Astrocyte of the spinal cord (primary cell): ENCODE measurements at regions not wholly inside any gene's neighbourhood (a gene's known extent, or its start where the extent isn't known, plus 50 kb on each side); places are given as distances from the start of the nearest gene placed in this dataset.

Source experiments
- DNase-seq: peaks from one replicate; pipeline ENCODE4 v3.0.0; 2011; ENCODE audit warnings: low read depth, low spot score
- H3K4me3 ChIP-seq: 2 replicates; pipeline ENCODE4 v1.5.1; 2011; ENCODE audit warnings: low read depth, mild to moderate bottlenecking, low read length, moderate library complexity
- CTCF ChIP-seq: IDR thresholded peaks from 2 replicates; pipeline ENCODE4 v1.5.1; 2012; ENCODE audit warnings: low read depth, mild to moderate bottlenecking, low read length, inconsistent platforms
- in situ Hi-C: cut with HindIII; loops from 2 replicates; pipeline ENCODE4 v1.10.0; 2017; ENCODE audit warnings: low sequenced_read_pairs

GRCh38 chr11:113529606-113530005 lies 54.4 kb upstream of the DRD2 start:
- no peak overlapping the region for H3K4me3 ChIP-seq
- in situ Hi-C loops, result no loop called here
- no peak for DNase-seq
- no peak for TF ChIP-seq CTCF

GRCh38 chr11:113528982-113529381 lies 53.8 kb upstream of the DRD2 start:
- TF ChIP-seq CTCF, result no peak
- peak; percentile 19 for DNase-seq
- no peak overlapping the region for H3K4me3 ChIP-seq
- in situ Hi-C loops, result no loop called here

GRCh38 chr11:113526521-113526920 lies 51.3 kb upstream of the DRD2 start:
- no peak for TF ChIP-seq CTCF
- no peak overlapping the region for H3K4me3 ChIP-seq
- in situ Hi-C loops, result no loop called here
- no peak for DNase-seq
